Right atrium auricular region (tissue), 2 donors: ENCODE measurements at regions not wholly inside any gene's neighbourhood (a gene's known extent, or its start where the extent isn't known, plus 50 kb on each side); places are given as distances from the start of the nearest gene placed in this dataset.
"Not testable (repeated sequence)": the region's sequence is repeated elsewhere in the genome, so short reads cannot be mapped to it uniquely, and the experiment has no call there.

Experiments used
- DNase-seq: peaks from one replicate; pipeline ENCODE4 v3.0.0-alpha.2; 2019; ENCODE audit warnings: low spot score
- H3K27ac ChIP-seq, 2 donors: fragments of 200-600 bp; sonication (generic); 1 replicate in 1 of 2; 2 replicates in 1 of 2; pipeline ENCODE4 v1.5.1; 2016 to 2019
- H3K27me3 ChIP-seq, 2 donors: fragments of 200-600 bp; sonication (generic); one replicate each; pipeline versions ENCODE4 v1.5.1 to v1.6.0; 2017 to 2019
- H3K36me3 ChIP-seq: fragments of 200-600 bp; sonication (generic); one replicate; pipeline ENCODE4 v1.5.1; 2016
- H3K4me1 ChIP-seq, 2 donors: fragments of 200-600 bp; sonication (generic); one replicate each; pipeline versions ENCODE4 v1.5.1 to v1.6.0; 2017 to 2019
- H3K4me3 ChIP-seq, 2 donors: fragments of 200-600 bp; sonication (generic); 1 replicate in 1 of 2; 2 replicates in 1 of 2; pipeline ENCODE4 v1.5.1; 2017 to 2019; ENCODE audit warnings: mild to moderate bottlenecking in 1 of 2, moderate library complexity in 1 of 2
- H3K9me3 ChIP-seq, 2 donors: fragments of 200-600 bp; sonication (generic); one replicate each; pipeline ENCODE4 v1.5.1; 2019
- CTCF ChIP-seq, 2 donors: fragments of 200-600 bp; sonication (generic); IDR thresholded peaks; one replicate each; pipeline ENCODE4 v1.5.1; 2019; ENCODE audit warnings: antibody characterized with exemption in 2 of 2

DNA sequence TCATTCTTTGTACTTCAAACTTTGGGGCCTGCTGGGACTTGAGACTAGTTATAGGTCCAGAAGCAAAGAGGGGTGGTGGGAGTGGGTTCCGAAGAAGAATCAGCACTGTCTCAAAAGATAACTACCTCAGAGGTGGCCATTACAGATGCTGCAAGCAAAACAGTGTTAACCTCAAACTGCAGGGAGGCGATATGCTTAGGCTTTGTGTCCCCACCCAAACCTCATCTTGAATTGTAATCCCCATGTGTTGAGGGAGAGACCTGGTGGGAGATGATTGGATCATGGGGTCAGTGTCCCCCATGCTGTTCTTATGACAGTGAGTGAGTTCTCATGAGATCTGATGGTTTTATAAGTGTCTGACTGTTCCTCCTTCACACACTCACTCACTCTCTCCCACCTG lies 545.3 kb downstream of the XYLT1 start:
- Histone ChIP-seq H3K4me1 (no peaks in the 10 kb centered on the region), H3K4me3 (no peak overlapping the region), H3K36me3 (no peaks in the 10 kb centered on the region), H3K27ac (no peak overlapping the region), H3K9me3 (no peaks in the 10 kb centered on the region), H3K27me3 (no peaks in the 10 kb centered on the region)
- no peak for TF ChIP-seq CTCF (IDR thresholded peaks at IDR 0.05)
- DNase-seq, result no peak

GRCh38 chr16:16928532-16929109 lies 542.1 kb downstream of the XYLT1 start:
- H3K36me3 ChIP-seq, result no peaks in the 10 kb centered on the region
- no peak for DNase-seq
- H3K27me3 ChIP-seq, result no peaks in the 10 kb centered on the region
- no peaks in the 10 kb centered on the region for H3K4me1 ChIP-seq
- H3K4me3 ChIP-seq, result no peak overlapping the region
- TF ChIP-seq CTCF (IDR thresholded peaks at IDR 0.05), result no peak
- no peaks in the 10 kb centered on the region for H3K9me3 ChIP-seq
- H3K27ac ChIP-seq, result no peak overlapping the region

- no peak for TF ChIP-seq CTCF (IDR thresholded peaks at IDR 0.05)
- no peak for DNase-seq
- Histone ChIP-seq H3K4me1 (no peaks in the 10 kb centered on the region), H3K27me3 (no peaks in the 10 kb centered on the region), H3K36me3 (no peaks in the 10 kb centered on the region), H3K27ac (no peak overlapping the region), H3K9me3 (no peaks in the 10 kb centered on the region), H3K4me3 (no peak overlapping the region)
Measured at GRCh38 chr16:16930309-16931000, 540.3 kb downstream of the XYLT1 start.

- no peaks in the 10 kb centered on the region for H3K4me1 ChIP-seq
- no peaks in the 10 kb centered on the region for H3K27me3 ChIP-seq
- no peaks in the 10 kb centered on the region for H3K36me3 ChIP-seq
- H3K4me3 ChIP-seq, result no peak overlapping the region
- no peak for DNase-seq
- H3K27ac ChIP-seq, result no peak overlapping the region
- H3K9me3 ChIP-seq, result no peaks in the 10 kb centered on the region
- TF ChIP-seq CTCF (IDR thresholded peaks at IDR 0.05), result no peak
Measured at GRCh38 chr16:16933861-16934260, 536.9 kb downstream of the XYLT1 start.

- H3K4me1 ChIP-seq, result no peaks in the 10 kb centered on the region
- H3K4me3 ChIP-seq, result no peak overlapping the region
- no peak overlapping the region for H3K27ac ChIP-seq
- H3K9me3 ChIP-seq, result no peaks in the 10 kb centered on the region
- no peak for TF ChIP-seq CTCF (IDR thresholded peaks at IDR 0.05)
- DNase-seq, result no peak
- no peaks in the 10 kb centered on the region for H3K36me3 ChIP-seq
- H3K27me3 ChIP-seq, result no peaks in the 10 kb centered on the region
Measured at GRCh38 chr16:16934660-16935059, 536.1 kb downstream of the XYLT1 start.

DNA sequence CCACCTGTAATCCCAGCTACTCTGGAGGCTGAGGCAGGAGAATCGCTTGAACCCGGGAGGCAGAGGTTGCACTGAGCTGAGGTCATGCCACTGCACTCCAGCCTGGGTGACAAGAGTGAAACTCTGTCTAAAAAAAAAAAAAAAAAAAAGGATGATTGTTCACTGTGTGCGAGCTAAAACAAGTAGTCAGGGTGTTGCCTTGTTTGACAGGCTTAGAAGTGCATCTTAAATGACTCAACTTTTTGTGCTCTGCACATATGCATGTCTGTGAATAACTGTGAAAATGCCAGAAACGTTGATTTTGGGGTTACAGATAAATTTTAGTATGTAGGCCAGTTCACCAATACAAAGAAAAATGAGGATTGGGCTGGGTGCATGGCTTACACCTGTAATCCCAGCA lies 534.9 kb downstream of the XYLT1 start:
- H3K4me1 ChIP-seq, DNase-seq, H3K36me3 ChIP-seq, H3K4me3 ChIP-seq, H3K27ac ChIP-seq, H3K9me3 ChIP-seq, H3K27me3 ChIP-seq: not testable (repeated sequence)
